ENCODE measurements at regions not wholly inside any gene's neighbourhood (a gene's known extent, or its start where the extent isn't known, plus 50 kb on each side); places are given as distances from the start of the nearest gene placed in this dataset.

DNA sequence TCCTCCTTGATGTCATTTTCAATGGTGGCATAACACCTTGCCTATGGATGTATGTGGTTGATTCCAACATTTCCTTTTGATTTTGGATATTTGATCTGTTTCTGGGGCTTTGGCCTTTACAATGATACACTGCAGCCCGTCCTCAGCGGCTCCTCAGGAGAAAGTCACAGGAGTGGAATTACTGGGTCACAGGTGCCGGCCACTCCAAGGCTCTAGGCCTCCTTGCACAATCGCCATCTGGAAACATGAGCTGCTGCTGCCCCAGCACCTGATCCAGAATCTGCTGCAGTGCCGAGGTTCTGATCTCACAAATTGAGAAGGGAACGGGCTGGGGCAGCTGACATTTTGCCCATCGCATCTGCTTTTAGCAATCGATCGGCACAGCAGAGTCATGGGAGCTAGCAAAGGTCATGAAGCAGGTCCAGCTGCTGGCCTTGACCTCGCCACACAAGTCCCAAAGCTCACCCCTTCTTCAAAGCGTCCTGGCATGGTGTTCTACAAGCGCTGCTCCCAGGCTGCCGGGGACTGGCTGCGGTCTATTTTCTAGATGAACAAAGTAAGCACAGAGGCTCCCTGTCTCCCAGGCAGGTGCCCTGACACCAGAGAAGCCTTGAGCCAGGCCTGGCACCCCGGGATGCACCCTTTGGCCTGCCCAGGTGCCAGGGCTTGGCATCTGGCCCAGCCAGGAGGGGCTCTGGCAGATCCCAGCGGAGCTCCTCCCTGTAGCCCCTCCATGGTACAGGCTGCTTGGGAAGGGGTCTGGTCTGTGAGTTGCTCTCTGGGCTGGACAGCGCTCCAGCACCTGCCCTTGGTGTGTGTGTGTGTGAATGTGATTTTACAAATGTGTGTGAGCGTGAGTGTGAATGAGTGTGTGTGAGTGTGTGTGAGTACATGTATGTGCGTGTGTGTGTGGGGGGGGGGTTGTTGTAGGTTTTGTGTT is 201.8 kb downstream of the GLRX3 start:
- TF ChIP-seq, protein P1, sequence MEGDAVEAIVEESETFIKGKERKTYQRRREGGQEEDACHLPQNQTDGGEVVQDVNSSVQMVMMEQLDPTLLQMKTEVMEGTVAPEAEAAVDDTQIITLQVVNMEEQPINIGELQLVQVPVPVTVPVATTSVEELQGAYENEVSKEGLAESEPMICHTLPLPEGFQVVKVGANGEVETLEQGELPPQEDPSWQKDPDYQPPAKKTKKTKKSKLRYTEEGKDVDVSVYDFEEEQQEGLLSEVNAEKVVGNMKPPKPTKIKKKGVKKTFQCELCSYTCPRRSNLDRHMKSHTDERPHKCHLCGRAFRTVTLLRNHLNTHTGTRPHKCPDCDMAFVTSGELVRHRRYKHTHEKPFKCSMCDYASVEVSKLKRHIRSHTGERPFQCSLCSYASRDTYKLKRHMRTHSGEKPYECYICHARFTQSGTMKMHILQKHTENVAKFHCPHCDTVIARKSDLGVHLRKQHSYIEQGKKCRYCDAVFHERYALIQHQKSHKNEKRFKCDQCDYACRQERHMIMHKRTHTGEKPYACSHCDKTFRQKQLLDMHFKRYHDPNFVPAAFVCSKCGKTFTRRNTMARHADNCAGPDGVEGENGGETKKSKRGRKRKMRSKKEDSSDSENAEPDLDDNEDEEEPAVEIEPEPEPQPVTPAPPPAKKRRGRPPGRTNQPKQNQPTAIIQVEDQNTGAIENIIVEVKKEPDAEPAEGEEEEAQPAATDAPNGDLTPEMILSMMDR (conservative IDR thresholded peaks at IDR 0.05), result no peak
- Mint-ChIP-seq H3K27ac (ENCODE audit: unreplicated experiment) (no peak overlapping the region), H3K9me3 (peaks cover 4% of the 10 kb centered on the region), H3K27me3 (ENCODE audit: low read depth) (peaks cover 24% of the 10 kb centered on the region), H3K4me1 (no peaks in the 10 kb centered on the region), H3K36me3 (ENCODE audit: low read depth) (no peaks in the 10 kb centered on the region), H3K4me3 (no peak overlapping the region)
- no peak for DNase-seq (ENCODE audit: low read depth, low spot score)

DNA sequence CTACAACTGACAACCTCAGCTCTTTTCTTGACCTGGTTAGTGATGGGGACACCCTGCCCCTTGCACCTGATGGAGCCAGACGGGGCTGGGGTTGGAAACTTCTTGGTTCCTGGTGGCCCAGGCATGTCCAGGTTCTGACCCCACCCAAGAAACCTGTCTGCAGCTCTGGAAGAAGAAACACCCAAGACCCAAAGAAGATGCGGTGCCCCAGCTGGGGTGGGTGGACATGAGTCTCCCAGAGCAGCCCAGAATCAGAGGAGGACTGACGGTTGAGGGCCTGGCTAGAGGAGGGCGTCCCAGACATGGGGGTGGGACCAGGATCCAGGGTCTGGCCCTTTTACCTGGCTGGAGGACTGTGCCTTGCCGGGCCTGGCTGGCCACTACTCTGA is 202.4 kb downstream of the GLRX3 start:
- no peaks in the 10 kb centered on the region for H3K4me1 Mint-ChIP-seq
- H3K27me3 Mint-ChIP-seq (ENCODE audit: low read depth), result peaks cover 28% of the 10 kb centered on the region
- TF ChIP-seq, protein P1 (conservative IDR thresholded peaks at IDR 0.05), result no peak
- no peak overlapping the region for H3K27ac Mint-ChIP-seq (ENCODE audit: unreplicated experiment)
- H3K4me3 Mint-ChIP-seq, result no peak overlapping the region
- no peak for DNase-seq (ENCODE audit: low read depth, low spot score)
- no peaks in the 10 kb centered on the region for H3K36me3 Mint-ChIP-seq (ENCODE audit: low read depth)
- no peaks in the 10 kb centered on the region for H3K9me3 Mint-ChIP-seq

- Mint-ChIP-seq H3K27me3 (ENCODE audit: low read depth) (peaks cover 32% of the 10 kb centered on the region), H3K9me3 (no peaks in the 10 kb centered on the region)
These were observed 202.9 kb downstream of the GLRX3 start for GRCh38 chr10:130339091-130339490.

DNA sequence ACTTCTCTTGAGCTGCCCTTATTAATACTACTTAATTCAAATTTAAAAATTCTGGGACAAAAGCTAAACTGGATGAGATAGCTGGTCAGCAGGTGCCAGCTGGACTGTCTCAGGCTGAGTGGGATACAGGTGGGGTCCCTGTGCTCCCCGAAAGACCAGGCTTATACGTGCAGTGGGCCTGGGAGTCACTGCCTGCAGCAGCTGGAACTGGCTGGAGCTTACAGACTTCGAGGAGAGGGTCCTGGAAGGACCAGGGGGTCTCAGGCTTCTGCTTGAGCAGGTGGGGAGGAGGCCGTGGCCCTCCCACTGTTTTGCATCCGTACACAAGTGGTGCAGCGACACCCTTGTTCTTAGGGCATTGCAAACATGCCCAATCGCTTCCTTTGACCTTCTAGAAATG is 203.7 kb downstream of the GLRX3 start:
- peaks cover 32% of the 10 kb centered on the region for H3K27me3 Mint-ChIP-seq (ENCODE audit: low read depth)
- no peak overlapping the region for H3K4me3 Mint-ChIP-seq
- no peaks in the 10 kb centered on the region for H3K36me3 Mint-ChIP-seq (ENCODE audit: low read depth)
- H3K9me3 Mint-ChIP-seq, result no peaks in the 10 kb centered on the region
- no peak overlapping the region for H3K27ac Mint-ChIP-seq (ENCODE audit: unreplicated experiment)
- H3K4me1 Mint-ChIP-seq, result no peaks in the 10 kb centered on the region
- TF ChIP-seq, protein P1 (conservative IDR thresholded peaks at IDR 0.05), result no peak
- DNase-seq (ENCODE audit: low read depth, low spot score), result no peak

More at GRCh38 chr10:130339091-130339490, 202.9 kb downstream of the GLRX3 start:
- Mint-ChIP-seq H3K36me3 (ENCODE audit: low read depth) (no peaks in the 10 kb centered on the region), H3K4me3 (no peak overlapping the region), H3K27ac (ENCODE audit: unreplicated experiment) (no peak overlapping the region), H3K4me1 (no peaks in the 10 kb centered on the region)
- TF ChIP-seq, protein P1 (conservative IDR thresholded peaks at IDR 0.05), result no peak
- no peak for DNase-seq (ENCODE audit: low read depth, low spot score)

- H3K27ac Mint-ChIP-seq (ENCODE audit: unreplicated experiment), result no peak overlapping the region
- H3K27me3 Mint-ChIP-seq (ENCODE audit: low read depth), result peaks cover 32% of the 10 kb centered on the region
- no peaks in the 10 kb centered on the region for H3K36me3 Mint-ChIP-seq (ENCODE audit: low read depth)
- TF ChIP-seq, protein P1 (conservative IDR thresholded peaks at IDR 0.05), result no peak
- H3K4me1 Mint-ChIP-seq, result no peaks in the 10 kb centered on the region
- H3K4me3 Mint-ChIP-seq, result no peak overlapping the region
- no peak for DNase-seq (ENCODE audit: low read depth, low spot score)
- H3K9me3 Mint-ChIP-seq, result no peaks in the 10 kb centered on the region
These were observed 204.6 kb downstream of the GLRX3 start for GRCh38 chr10:130340816-130341215.

Measured in neural crest cell (in vitro differentiated cells).